Stimulated activated effector memory CD8-positive, alpha-beta T cell treated with anti-CD3 and anti-CD28 coated beads, Interleukin-12 subunit alpha, Interleukin-12 subunit beta, amount 100 ng/mL, for 72 hours (primary cell): ENCODE measurements at regions not wholly inside any gene's neighbourhood (a gene's known extent, or its start where the extent isn't known, plus 50 kb on each side); places are given as distances from the start of the nearest gene placed in this dataset.
A peak's percentile ranks its signal among the peaks of the same experiment; 100 is the strongest.

ENCODE experiments used
- ATAC-seq: fragments of 150-1000 bp; cut with Tn5 transposase; 2 replicates; pipeline ENCODE4 v1.10.0; 2021
- DNase-seq, 2 donors: peaks; one replicate each; pipeline ENCODE4 v3.0.0; 2021 to 2022; ENCODE audit warnings: low spot score in 2 of 2
- H3K27ac Mint-ChIP-seq: one replicate; pipeline ENCODE4 v1.8.0; 2022; ENCODE audit warnings: mild to moderate bottlenecking, mixed read lengths
- H3K36me3 Mint-ChIP-seq: one replicate; pipeline ENCODE4 v1.8.0; 2022; ENCODE audit warnings: mild to moderate bottlenecking, mixed read lengths
- H3K4me1 Mint-ChIP-seq: one replicate; pipeline ENCODE4 v1.8.0; 2022; ENCODE audit warnings: mixed read lengths
- H3K4me3 Mint-ChIP-seq: one replicate; pipeline ENCODE4 v1.8.0; 2022; ENCODE audit warnings: mild to moderate bottlenecking, mixed read lengths
- H3K9me3 Mint-ChIP-seq: one replicate; pipeline ENCODE4 v1.8.0; 2022; ENCODE audit warnings: mixed read lengths

DNA sequence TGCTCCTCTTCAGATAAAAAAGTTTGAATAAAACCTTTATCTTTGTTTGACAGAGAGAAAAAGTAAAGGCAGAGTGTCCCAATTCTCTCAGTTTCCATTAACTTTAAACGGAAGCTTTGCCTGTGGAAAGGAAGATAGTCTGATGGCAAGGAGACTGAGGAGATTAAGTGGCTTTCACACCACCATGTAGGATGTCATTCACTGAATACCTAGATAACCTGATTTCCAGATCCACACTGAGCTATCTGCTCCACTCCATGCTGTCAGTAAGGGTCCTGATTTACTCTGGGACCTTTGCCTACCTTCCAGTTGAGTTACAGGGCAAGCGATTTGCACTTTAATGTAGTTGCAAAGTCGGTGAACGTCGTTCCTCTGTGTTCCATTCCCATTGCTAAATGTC, 233.4 kb upstream of the TBL1XR1 start:
- DNase-seq (no peak), ATAC-seq (no peak)
- H3K27ac Mint-ChIP-seq, result no peak overlapping the region
- H3K36me3 Mint-ChIP-seq, result peaks cover 9% of the 10 kb centered on the region
- no peak overlapping the region for H3K4me3 Mint-ChIP-seq
- peaks cover 21% of the 10 kb centered on the region for H3K4me1 Mint-ChIP-seq
- no peaks in the 10 kb centered on the region for H3K9me3 Mint-ChIP-seq

DNA sequence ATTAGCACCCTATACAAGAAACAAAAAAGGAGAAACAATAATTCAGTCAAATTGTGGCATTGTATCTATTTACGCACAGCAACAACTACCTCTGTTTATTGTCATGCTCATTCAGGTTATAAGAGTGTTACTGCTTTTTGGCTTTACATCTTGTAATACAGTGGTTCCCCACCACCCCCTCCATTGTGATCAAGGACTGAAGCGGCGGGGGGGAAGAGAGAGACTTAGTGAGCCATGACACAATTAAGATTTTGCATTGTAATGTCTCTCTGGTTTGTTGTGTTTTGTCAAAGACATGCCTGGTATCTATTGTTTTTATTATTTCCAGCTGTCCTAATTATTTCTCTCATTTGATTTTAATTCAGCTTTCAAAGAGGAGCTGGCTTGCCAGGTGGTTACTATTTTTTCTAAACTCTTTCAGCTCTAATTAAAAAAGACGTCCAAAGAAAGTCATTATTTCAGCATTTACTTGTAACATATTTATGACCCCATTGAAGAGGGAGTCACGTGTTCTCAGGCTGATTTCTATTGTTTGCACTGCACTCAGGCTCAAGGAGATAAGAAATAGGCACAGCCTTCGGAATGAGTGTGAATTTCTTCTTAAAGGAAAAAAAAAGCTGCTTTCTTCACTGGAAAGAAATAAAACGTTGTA, 234.4 kb upstream of the TBL1XR1 start:
- DNase-seq (no peak), ATAC-seq (no peak)
- H3K9me3 Mint-ChIP-seq, result no peaks in the 10 kb centered on the region
- H3K36me3 Mint-ChIP-seq, result peaks cover 9% of the 10 kb centered on the region
- H3K4me3 Mint-ChIP-seq, result no peak overlapping the region
- H3K27ac Mint-ChIP-seq, result no peak overlapping the region
- peaks cover 16% of the 10 kb centered on the region for H3K4me1 Mint-ChIP-seq

DNA sequence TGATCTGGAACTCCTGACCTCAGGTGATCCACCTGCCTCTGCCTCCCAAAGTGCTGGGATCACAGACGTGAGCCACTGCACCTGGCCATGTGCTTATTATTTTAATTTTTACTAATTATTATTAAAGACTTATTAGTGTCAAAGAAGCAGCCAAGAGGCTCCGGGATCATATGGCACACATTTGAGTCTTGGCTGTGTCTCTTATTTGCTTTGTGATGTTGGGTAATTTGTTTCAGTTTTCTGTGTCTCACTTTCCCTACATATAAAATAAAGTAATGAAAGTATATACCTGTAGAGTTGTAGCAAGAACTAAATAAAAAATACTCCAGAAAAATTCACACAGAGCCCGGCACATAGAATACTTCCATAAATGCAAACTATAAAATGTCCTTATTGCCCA, 238.0 kb upstream of the TBL1XR1 start:
- no peaks in the 10 kb centered on the region for H3K4me1 Mint-ChIP-seq

DNA sequence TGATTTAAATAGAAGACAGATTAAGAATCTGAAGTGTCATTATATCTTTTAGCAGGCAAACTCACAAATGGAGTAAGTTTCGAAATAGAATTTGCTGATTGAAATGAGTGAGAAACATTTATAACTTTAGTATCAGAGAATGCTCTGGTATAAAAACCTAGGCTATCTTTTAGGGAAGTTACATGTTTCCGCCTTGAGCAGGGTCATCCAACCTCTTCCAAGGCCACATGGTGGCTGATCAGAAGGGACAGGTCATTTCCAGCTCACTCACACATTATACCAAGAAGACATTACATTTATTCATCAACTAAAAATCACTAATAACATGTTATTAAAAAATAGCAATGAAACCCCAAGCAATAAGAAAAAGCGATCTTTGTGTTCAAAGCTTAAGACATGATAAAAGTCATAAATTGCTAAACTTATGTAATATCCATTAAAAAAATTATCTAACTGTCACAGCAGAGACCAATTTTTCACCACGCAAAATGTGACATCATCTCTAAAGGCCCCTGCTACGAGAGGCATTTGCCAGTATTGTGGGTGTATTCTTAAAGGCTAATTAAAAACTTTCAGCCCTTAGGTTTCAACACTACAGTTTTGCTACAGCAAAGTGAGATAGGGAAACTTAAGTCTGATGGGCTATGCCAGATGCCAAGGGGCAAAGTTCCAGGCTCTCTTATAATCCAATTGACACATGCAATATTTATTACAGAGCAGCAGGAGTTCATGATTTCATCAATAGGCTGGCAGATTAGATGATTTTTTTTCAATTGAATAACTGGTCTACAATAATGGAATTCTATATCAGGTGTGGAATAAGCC, 240.4 kb upstream of the TBL1XR1 start:
- Mint-ChIP-seq H3K27ac (no peak overlapping the region), H3K36me3 (no peaks in the 10 kb centered on the region), H3K4me3 (no peak overlapping the region), H3K9me3 (no peaks in the 10 kb centered on the region), H3K4me1 (no peaks in the 10 kb centered on the region)
- no peak for ATAC-seq
- no peak for DNase-seq

More for the DNA sequence above, 238.0 kb upstream of the TBL1XR1 start:
- no peak for DNase-seq
- no peak overlapping the region for H3K27ac Mint-ChIP-seq
- no peaks in the 10 kb centered on the region for H3K36me3 Mint-ChIP-seq
- no peak for ATAC-seq
- no peak overlapping the region for H3K4me3 Mint-ChIP-seq
- H3K9me3 Mint-ChIP-seq, result no peaks in the 10 kb centered on the region

DNA sequence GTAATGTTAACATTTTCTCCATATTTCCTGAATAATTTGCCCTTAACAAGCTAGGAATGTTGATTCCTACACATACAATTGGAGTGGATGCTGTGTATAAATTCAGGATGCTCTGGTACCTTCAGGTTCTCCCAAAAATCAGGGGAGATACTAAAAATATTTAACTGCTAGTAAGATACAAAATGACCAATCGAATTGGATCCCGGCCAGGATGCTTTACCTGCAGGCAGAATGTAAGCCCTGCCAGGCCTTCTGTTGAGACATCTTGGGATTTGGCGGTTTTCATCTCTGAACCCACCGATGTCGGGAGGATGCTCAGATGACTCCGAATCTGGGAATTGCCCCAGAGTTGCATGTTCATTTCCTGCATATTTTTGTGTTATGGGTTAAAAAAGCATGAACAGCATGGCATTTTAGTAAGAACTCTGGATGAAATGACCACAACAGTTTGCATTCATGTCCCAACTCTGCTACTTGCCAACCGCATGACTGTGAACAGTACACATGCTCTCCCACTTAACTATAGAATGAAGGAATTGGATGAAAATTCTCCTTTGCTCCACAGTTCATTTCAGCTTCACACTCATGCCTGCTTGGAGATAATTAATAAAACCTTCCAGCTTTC, 241.4 kb upstream of the TBL1XR1 start:
- no peak overlapping the region for H3K27ac Mint-ChIP-seq
- no peaks in the 10 kb centered on the region for H3K36me3 Mint-ChIP-seq
- DNase-seq (no peak), ATAC-seq (no peak)
- H3K4me1 Mint-ChIP-seq, result no peaks in the 10 kb centered on the region
- H3K4me3 Mint-ChIP-seq, result no peak overlapping the region
- no peaks in the 10 kb centered on the region for H3K9me3 Mint-ChIP-seq

DNA sequence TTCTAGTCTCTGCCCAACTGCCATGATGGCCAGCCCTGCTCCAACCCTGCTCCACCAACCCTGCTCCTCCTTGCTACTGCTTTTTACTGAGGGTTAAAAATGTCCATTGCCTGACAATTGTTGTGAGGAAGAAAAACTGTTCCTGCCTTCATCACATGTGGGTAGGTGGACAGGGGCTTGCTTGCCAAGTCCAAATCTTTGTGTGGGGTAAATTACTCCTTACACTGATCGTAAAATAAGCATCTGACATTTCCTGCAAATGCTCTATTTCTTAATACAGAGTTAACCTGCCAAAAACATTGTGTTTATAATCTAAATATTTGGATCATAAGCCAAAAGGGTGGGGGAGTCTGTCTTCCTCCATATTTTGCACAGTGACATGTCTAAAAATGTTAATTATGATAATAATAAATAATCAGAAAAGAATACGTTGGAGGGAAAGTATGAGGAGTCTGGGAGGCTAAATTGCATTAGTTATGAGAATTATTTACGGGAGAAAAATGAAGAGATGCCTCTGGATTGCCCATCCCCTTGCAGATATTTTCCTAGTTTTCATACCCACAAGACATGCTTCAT, 242.5 kb upstream of the TBL1XR1 start:
- no peak overlapping the region for H3K4me3 Mint-ChIP-seq
- DNase-seq (no peak), ATAC-seq (no peak)
- H3K27ac Mint-ChIP-seq, result no peak overlapping the region
- no peaks in the 10 kb centered on the region for H3K9me3 Mint-ChIP-seq
- H3K4me1 Mint-ChIP-seq, result no peaks in the 10 kb centered on the region
- no peaks in the 10 kb centered on the region for H3K36me3 Mint-ChIP-seq

DNA sequence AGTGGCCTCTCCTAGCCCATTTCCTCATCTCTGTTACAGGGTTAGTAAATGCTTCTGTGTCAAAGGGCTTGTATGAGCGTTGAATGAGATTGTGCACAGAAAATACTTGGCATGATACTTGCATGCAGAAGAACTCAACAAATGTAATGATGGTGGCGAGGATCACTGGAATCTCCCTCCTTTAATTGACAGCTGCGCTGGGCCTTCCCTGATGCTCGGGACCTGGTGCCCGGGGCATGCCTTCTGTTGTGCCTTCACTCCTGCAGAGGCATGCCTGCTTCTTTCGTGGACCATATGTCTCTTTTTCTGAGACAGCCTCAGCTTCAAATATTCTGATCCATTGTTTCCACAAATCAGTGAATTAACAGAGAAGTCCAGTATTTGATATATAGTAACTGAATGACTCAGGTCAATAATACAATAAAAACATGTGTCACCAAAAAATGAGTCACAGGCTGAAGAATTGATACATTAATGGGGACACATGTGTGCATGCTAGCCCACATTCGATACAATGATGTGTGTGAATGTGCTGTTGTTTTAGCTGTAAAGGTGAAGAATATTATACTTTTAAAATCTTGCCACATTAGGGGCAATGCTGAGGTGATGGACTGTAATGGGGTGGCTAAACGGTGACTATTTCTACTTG, 243.3 kb upstream of the TBL1XR1 start:
- no peak overlapping the region for H3K27ac Mint-ChIP-seq
- no peak for DNase-seq
- no peak for ATAC-seq
- no peaks in the 10 kb centered on the region for H3K4me1 Mint-ChIP-seq
- H3K9me3 Mint-ChIP-seq, result no peaks in the 10 kb centered on the region
- no peak overlapping the region for H3K4me3 Mint-ChIP-seq
- no peaks in the 10 kb centered on the region for H3K36me3 Mint-ChIP-seq

DNA sequence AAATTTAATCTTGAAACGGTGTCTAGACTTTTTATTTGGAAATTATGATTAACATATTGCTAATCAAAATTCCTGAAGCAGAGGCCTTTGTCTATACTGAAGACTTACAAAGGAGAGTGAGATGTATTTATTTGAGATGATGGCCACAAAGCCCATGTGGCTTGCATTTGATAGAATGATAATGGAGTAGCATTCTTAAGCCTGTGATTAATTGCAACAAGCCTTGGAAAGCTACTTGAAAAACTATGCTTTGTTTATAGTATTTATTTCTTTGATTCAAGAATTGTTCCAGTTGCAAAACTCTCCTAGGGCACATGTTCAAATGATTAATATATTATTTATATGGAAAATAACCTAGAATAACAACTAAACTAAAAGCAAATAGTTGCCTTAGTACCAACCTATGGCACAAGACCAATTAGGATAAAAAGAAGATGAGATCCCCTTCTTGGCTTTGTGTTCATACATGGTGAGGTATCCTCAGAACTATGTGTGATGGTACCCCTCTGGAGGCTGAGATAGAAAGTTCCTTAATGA, 244.1 kb upstream of the TBL1XR1 start:
- Mint-ChIP-seq H3K4me1 (no peaks in the 10 kb centered on the region), H3K36me3 (no peaks in the 10 kb centered on the region), H3K4me3 (no peak overlapping the region), H3K9me3 (no peaks in the 10 kb centered on the region), H3K27ac (no peak overlapping the region)
- DNase-seq (no peak), ATAC-seq (no peak)

DNA sequence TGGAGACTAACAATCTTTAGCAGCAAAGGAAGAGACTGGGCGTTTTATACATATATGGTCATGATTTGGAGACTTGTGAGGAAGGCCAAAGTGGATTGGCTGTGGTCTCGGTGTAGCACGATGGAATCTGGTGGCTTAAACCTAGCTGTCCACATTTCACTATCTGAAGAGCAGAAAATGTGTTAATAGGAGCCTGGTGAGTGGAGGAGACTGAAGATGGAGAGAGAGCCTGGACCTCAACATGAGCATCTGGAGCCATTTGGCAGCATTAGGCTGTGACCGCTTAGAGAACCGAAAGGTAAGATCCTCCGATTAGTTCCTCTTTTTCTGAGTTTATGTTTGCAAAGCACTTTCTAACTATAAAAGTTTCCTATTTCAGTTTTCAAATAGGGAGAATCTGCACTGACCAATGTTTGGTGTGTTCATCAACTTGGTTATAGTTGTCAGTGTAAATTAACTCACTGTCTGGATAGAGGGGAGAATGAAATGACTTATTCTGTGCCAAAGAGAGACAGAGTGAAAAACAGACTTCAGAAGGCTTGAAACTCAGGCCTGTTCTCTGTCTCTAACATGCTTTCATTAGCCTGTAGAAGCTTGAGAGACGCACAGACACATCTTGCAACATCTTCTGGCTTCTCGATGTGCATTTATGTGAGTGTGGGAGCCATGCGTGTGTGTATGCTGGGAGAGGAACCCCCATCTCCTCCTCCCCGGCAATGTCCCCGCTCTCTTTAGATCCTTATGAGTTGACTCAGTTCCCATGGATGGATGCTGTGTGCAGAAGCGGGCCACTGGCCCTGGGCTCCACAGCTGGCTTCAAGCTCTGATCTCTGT, 244.7 kb upstream of the TBL1XR1 start:
- no peak overlapping the region for H3K4me3 Mint-ChIP-seq
- H3K36me3 Mint-ChIP-seq, result no peaks in the 10 kb centered on the region
- DNase-seq (no peak), ATAC-seq (peak; percentile 8)
- H3K9me3 Mint-ChIP-seq, result no peaks in the 10 kb centered on the region
- H3K27ac Mint-ChIP-seq, result no peak overlapping the region
- no peaks in the 10 kb centered on the region for H3K4me1 Mint-ChIP-seq

DNA sequence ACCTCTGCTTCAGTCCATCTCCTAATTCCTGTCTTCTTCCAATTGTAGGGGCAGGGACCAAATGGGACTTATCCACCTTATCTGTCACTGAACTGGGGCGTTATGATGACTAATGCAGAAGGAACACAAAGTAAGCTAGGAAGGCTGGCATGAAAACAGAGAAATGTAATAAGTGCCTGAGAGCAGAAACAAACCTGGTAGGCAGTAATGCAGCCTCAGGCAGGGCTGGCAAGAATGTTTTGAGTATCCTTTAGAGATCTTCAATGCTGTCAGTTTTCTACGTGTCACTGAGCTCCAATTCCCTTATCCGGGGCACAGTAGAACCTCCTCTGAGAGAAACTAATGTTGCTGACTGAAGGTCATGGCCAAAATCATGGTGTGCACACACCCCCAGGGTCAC, 246.2 kb upstream of the TBL1XR1 start:
- no peak overlapping the region for H3K4me3 Mint-ChIP-seq
- H3K36me3 Mint-ChIP-seq, result no peaks in the 10 kb centered on the region
- no peaks in the 10 kb centered on the region for H3K9me3 Mint-ChIP-seq
- DNase-seq (no peak), ATAC-seq (no peak)
- peaks cover 9% of the 10 kb centered on the region for H3K4me1 Mint-ChIP-seq
- H3K27ac Mint-ChIP-seq, result no peak overlapping the region

DNA sequence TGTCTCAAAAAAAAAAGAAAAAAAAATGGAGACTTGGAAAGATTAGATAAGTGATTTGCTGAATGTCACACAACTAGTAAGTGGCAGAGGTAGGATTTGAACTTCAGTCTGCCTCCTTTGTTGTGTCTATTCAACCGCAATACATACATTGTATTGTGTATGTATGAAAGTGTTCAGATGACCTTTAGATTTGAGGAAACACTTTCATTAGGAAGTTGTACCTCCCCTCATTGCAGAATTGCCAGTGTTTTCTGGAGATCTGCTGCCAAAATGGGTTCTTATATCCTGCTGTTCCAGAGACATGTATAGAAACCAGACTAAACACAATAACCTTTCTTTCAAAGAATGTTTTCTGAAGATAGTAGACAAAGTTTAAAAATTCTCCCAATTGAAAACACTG, 247.4 kb upstream of the TBL1XR1 start:
- peaks cover 20% of the 10 kb centered on the region for H3K4me1 Mint-ChIP-seq
- no peak overlapping the region for H3K27ac Mint-ChIP-seq
- H3K4me3 Mint-ChIP-seq, result no peak overlapping the region
- H3K36me3 Mint-ChIP-seq, result no peaks in the 10 kb centered on the region
- no peaks in the 10 kb centered on the region for H3K9me3 Mint-ChIP-seq
- ATAC-seq (no peak), DNase-seq (no peak)

DNA sequence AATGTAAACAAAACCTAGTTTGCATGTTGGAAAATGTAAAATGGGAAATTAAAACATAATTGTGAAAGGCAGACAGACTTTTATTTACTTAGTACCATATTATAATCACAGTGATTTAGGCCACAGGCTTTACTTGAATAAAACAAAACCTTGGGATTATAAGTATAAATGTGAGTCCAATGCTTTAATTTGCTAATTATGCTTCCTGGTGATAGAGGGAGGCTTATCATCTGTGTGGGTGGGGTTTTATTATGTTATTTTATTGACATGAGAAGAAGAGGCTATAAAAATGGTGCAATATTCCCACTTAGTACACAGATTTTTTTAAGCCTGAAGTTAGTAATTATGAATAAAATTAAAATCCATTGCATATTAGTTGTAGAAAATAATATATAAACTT, 248.3 kb upstream of the TBL1XR1 start:
- DNase-seq (no peak), ATAC-seq (no peak)
- Mint-ChIP-seq H3K4me3 (no peak overlapping the region), H3K27ac (no peak overlapping the region), H3K9me3 (no peaks in the 10 kb centered on the region), H3K36me3 (no peaks in the 10 kb centered on the region), H3K4me1 (peaks cover 22% of the 10 kb centered on the region)

DNA sequence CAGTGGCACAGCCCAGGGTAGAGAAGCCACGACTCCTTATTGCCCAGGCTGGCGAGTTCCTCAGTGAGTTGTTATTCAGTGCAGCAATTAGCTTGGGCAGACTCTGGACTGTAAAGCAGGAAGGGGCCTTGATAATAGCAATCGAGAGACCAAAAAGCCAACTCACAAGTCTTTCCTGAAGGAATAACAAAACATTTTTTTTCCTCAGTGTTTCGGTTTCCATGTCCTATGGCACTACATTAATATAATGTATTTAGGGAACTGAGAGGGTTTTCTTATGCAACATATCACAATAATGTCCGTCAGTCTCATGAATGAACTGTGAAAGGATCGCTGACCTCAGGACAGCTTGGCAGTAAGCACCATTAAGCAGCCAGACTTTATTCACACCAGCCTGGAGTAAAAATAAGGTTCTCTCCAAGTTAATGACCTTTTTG, 248.9 kb upstream of the TBL1XR1 start:
- H3K36me3 Mint-ChIP-seq, result no peaks in the 10 kb centered on the region
- H3K4me1 Mint-ChIP-seq, result peaks cover 22% of the 10 kb centered on the region
- H3K4me3 Mint-ChIP-seq, result no peak overlapping the region
- DNase-seq (no peak), ATAC-seq (no peak)
- H3K9me3 Mint-ChIP-seq, result no peaks in the 10 kb centered on the region
- no peak overlapping the region for H3K27ac Mint-ChIP-seq

DNA sequence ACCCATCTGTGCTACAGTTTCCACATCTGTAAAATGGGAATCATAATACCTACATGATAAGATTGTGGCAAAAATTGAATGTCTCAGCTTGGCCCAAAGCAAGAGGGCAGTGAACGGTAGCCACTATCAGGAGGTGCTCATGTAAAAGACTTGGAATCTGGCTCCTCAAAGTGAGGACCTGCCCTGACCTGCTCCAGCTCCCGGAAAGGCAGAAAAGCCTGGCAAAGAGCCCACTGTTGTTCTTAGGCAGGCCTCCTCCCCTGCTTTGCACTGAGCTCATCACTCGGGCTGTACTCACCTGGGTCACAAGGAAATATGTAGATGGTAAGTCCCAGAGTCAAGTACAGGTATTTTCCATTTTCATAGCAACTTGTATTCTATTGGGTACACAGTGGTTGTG, 250.7 kb upstream of the TBL1XR1 start:
- Mint-ChIP-seq H3K36me3 (no peaks in the 10 kb centered on the region), H3K9me3 (no peaks in the 10 kb centered on the region), H3K4me1 (peaks cover 22% of the 10 kb centered on the region), H3K4me3 (no peak overlapping the region), H3K27ac (no peak overlapping the region)
- DNase-seq (no peak), ATAC-seq (no peak)
